Right atrium auricular region (tissue), 2 donors: ENCODE measurements at regions not wholly inside any gene's neighbourhood (a gene's known extent, or its start where the extent isn't known, plus 50 kb on each side); places are given as distances from the start of the nearest gene placed in this dataset.

Experiments
- DNase-seq: peaks from one replicate; pipeline ENCODE4 v3.0.0-alpha.2; 2019; ENCODE audit warnings: low spot score
- H3K27ac ChIP-seq, 2 donors: fragments of 200-600 bp; sonication (generic); 1 replicate in 1 of 2; 2 replicates in 1 of 2; pipeline ENCODE4 v1.5.1; 2016 to 2019
- H3K27me3 ChIP-seq, 2 donors: fragments of 200-600 bp; sonication (generic); one replicate each; pipeline versions ENCODE4 v1.5.1 to v1.6.0; 2017 to 2019
- H3K36me3 ChIP-seq: fragments of 200-600 bp; sonication (generic); one replicate; pipeline ENCODE4 v1.5.1; 2016
- H3K4me1 ChIP-seq, 2 donors: fragments of 200-600 bp; sonication (generic); one replicate each; pipeline versions ENCODE4 v1.5.1 to v1.6.0; 2017 to 2019
- H3K4me3 ChIP-seq, 2 donors: fragments of 200-600 bp; sonication (generic); 1 replicate in 1 of 2; 2 replicates in 1 of 2; pipeline ENCODE4 v1.5.1; 2017 to 2019; ENCODE audit warnings: mild to moderate bottlenecking in 1 of 2, moderate library complexity in 1 of 2
- H3K9me3 ChIP-seq, 2 donors: fragments of 200-600 bp; sonication (generic); one replicate each; pipeline ENCODE4 v1.5.1; 2019
- TF ChIP-seq, protein P1 (sequence below), 2 donors: fragments of 200-600 bp; sonication (generic); IDR thresholded peaks; one replicate each; pipeline ENCODE4 v1.5.1; 2019; ENCODE audit warnings: antibody characterized with exemption in 2 of 2

DNA sequence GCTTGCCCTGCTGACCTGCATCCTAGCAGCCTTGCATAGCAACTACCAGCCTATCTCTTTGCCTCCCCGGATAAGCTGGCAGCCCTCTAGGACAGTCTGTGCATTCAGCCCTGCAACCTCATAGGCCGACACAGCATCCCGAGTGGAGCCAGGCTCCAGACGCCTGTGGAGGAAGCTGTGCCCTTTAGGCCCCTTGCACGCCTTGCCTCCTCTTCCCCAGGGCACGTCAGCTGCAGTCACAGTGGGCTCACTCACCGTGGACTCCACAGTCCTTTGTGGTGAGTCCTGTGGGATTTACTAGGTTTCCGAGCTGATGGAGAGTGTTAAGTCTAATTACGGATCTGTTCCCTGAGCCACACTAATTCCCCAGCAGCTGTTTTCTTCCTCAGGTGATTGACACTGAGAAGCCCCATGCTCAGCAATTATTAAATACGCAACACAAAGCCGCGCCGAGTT, 540.0 kb downstream of the TCERG1L start:
- Histone ChIP-seq H3K27ac (no peak overlapping the region), H3K4me3 (no peak overlapping the region), H3K4me1 (no peaks in the 10 kb centered on the region), H3K27me3 (no peaks in the 10 kb centered on the region), H3K9me3 (peaks cover 0 to 5% of the 10 kb centered on the region in 2 donors), H3K36me3 (no peaks in the 10 kb centered on the region)
- TF ChIP-seq, protein P1, sequence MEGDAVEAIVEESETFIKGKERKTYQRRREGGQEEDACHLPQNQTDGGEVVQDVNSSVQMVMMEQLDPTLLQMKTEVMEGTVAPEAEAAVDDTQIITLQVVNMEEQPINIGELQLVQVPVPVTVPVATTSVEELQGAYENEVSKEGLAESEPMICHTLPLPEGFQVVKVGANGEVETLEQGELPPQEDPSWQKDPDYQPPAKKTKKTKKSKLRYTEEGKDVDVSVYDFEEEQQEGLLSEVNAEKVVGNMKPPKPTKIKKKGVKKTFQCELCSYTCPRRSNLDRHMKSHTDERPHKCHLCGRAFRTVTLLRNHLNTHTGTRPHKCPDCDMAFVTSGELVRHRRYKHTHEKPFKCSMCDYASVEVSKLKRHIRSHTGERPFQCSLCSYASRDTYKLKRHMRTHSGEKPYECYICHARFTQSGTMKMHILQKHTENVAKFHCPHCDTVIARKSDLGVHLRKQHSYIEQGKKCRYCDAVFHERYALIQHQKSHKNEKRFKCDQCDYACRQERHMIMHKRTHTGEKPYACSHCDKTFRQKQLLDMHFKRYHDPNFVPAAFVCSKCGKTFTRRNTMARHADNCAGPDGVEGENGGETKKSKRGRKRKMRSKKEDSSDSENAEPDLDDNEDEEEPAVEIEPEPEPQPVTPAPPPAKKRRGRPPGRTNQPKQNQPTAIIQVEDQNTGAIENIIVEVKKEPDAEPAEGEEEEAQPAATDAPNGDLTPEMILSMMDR (IDR thresholded peaks at IDR 0.05) = no peak
- no peak for DNase-seq

DNA sequence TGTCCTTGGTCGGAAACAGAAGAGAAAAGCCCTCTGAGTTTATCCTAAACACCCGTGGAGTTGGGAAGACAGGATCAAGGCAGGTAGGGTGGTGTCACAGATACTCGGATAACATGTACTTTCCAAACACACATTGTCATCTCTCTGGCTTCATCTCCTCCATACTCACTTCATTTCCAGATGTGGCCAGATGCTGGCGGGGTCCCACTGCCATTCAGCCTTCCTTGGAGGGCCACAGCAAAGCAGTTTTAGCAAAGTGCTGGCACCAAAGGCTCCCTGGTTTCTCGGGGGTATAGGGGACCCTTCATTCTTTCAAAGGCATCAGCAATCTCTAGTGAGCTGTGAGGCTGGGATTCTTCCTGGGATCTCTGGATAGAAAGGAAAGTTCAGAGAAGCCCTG, 539.5 kb downstream of the TCERG1L start:
- H3K9me3 ChIP-seq = peaks cover 0 to 5% of the 10 kb centered on the region in 2 donors
- H3K36me3 ChIP-seq = no peaks in the 10 kb centered on the region
- TF ChIP-seq, protein P1 (IDR thresholded peaks at IDR 0.05) = no peak
- H3K27ac ChIP-seq = no peak overlapping the region
- no peak for DNase-seq
- no peak overlapping the region for H3K4me3 ChIP-seq
- no peaks in the 10 kb centered on the region for H3K4me1 ChIP-seq
- H3K27me3 ChIP-seq = no peaks in the 10 kb centered on the region

DNA sequence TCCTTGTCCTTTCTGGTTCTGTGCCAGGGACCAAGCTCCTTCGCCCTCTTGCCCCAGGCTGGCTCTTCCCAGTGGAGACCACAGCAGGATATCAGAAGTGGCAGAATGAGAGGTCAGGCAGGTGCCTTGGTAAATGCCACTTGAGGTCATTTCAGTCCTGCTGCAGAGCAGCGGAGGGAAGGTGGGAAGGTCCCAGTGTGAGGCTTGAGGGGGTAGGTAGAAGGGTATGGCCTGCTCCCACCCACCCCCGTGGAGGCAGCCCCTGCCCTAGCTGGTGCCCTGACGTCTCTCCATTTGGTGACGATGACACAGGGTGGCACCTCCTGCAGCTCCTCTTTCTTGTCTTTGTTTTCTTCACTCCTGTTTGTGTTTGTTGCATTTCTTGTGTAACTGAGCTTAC, 538.8 kb downstream of the TCERG1L start:
- TF ChIP-seq, protein P1 (IDR thresholded peaks at IDR 0.05) = no peak
- no peaks in the 10 kb centered on the region for H3K27me3 ChIP-seq
- no peak for DNase-seq
- H3K9me3 ChIP-seq = peaks cover 0 to 5% of the 10 kb centered on the region in 2 donors
- no peak overlapping the region for H3K27ac ChIP-seq
- no peaks in the 10 kb centered on the region for H3K4me1 ChIP-seq
- no peak overlapping the region for H3K4me3 ChIP-seq
- no peaks in the 10 kb centered on the region for H3K36me3 ChIP-seq

DNA sequence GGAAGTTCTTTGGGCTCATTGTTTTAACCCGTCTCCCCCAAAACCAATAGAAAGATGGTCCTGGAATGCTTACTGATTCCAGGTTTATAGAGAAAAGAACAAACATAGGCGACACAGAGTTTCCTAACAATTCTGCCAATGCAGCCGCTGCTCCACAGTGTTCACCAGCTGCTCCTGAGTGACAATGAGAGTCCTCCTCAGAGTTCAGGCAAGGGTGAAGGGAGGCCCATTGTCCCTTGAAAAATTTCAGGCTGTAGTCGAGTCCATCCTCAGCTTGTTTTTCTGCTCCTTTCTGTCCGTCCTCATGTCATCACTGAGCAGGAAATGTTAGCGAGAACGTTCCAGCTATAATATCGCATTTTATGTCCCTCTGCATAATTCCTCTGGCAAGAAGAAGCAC, 537.6 kb downstream of the TCERG1L start:
- Histone ChIP-seq H3K27ac (no peak overlapping the region), H3K4me3 (no peak overlapping the region), H3K36me3 (no peaks in the 10 kb centered on the region), H3K27me3 (no peaks in the 10 kb centered on the region), H3K9me3 (no peaks in the 10 kb centered on the region), H3K4me1 (no peaks in the 10 kb centered on the region)
- TF ChIP-seq, protein P1 (IDR thresholded peaks at IDR 0.05) = no peak
- no peak for DNase-seq

DNA sequence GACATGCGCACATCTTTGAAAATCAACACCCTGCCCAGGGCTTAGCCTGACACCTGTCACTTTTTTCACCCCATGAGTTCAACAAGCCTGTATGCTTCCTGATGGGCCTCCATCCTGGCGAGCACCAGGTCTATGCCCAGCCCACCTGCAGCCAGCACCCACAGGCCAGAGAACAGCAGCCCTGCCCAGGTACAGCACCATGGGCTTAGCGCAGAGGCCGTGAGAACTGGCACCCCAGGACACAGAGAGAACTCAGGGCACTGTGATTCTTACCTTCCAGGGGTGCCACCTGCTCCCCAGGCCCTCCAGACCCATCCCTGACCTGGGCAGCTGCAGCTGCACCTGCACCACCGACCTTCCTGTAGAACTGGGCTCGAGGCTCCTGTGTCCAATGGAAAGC, 536.6 kb downstream of the TCERG1L start:
- no peaks in the 10 kb centered on the region for H3K4me1 ChIP-seq
- TF ChIP-seq, protein P1 (IDR thresholded peaks at IDR 0.05) = no peak
- H3K27me3 ChIP-seq = no peaks in the 10 kb centered on the region
- H3K4me3 ChIP-seq = no peak overlapping the region
- DNase-seq = no peak
- H3K9me3 ChIP-seq = no peaks in the 10 kb centered on the region
- no peaks in the 10 kb centered on the region for H3K36me3 ChIP-seq
- H3K27ac ChIP-seq = no peak overlapping the region

DNA sequence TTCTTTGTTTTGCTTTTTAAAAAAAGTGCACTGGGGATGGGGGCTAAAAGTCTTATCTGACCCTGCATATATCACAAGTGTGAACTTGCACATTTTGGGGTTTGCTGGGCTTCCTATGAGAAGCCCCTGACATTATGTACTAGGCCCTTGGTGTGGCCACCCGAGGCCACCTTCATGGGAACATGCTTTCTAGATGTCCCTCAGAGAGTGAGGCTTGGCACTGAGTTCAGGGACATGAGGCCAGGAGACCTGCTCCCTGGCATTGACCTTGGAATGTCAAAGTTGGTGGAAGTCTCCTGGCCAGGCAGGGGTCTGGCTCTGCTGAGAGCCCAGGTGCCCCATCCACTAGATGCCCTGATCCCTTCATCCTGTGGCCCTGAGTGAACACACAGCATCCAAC, 536.2 kb downstream of the TCERG1L start:
- TF ChIP-seq, protein P1 (IDR thresholded peaks at IDR 0.05) = no peak
- no peak for DNase-seq
- H3K27me3 ChIP-seq = no peaks in the 10 kb centered on the region

More for the DNA sequence above, 536.2 kb downstream of the TCERG1L start:
- Histone ChIP-seq H3K9me3 (no peaks in the 10 kb centered on the region), H3K4me1 (no peaks in the 10 kb centered on the region), H3K36me3 (no peaks in the 10 kb centered on the region), H3K4me3 (no peak overlapping the region), H3K27ac (no peak overlapping the region)
